SK-N-SH treated with all-trans-retinoic acid at 6 μM for 48 hours (cell line): ENCODE measurements at regions not wholly inside any gene's neighbourhood (a gene's known extent, or its start where the extent isn't known, plus 50 kb on each side); places are given as distances from the start of the nearest gene placed in this dataset.
A peak's percentile ranks its signal among the peaks of the same experiment; 100 is the strongest.

ENCODE experiments used
- ATAC-seq: fragments of 200-7000 bp; cut with Tn5 transposase; 3 replicates; pipeline ENCODE4 v1.9.1; 2020; ENCODE audit warnings: mild to moderate bottlenecking, moderate library complexity
- ARNTL ChIP-seq: fragments of 450-650 bp; formaldehyde crosslinking; IDR thresholded peaks from 2 replicates; pipeline ENCODE4 v1.5.0; 2020; ENCODE audit warnings: low read depth, mild to moderate bottlenecking, moderate library complexity, borderline replicate concordance
- BACH2 ChIP-seq: fragments of 250-450 bp; sonication (Bioruptor Pico); IDR thresholded peaks from 2 replicates; pipeline ENCODE4 v1.9.0; 2021; ENCODE audit warnings: mild to moderate bottlenecking, borderline replicate concordance
- CSDC2 ChIP-seq: fragments of 250-450 bp; sonication (Bioruptor Pico); IDR thresholded peaks from 2 replicates; pipeline ENCODE4 v1.5.0; 2020; ENCODE audit warnings: mild to moderate bottlenecking, moderate library complexity
- ESRRG ChIP-seq: fragments of 250-450 bp; sonication (Bioruptor Pico); IDR thresholded peaks from 2 replicates; pipeline ENCODE4 v1.6.1; 2021; ENCODE audit warnings: mild to moderate bottlenecking
- GLIS3 ChIP-seq: fragments of 250-450 bp; sonication (Bioruptor Pico); IDR thresholded peaks from 2 replicates; pipeline ENCODE4 v1.5.0; 2020; ENCODE audit warnings: mild to moderate bottlenecking, moderate library complexity
- ISL1 ChIP-seq: fragments of 250-450 bp; sonication (Bioruptor Pico); IDR thresholded peaks from 2 replicates; pipeline ENCODE4 v2.1.2; 2022; ENCODE audit warnings: mild to moderate bottlenecking, moderate library complexity
- PPARA ChIP-seq: fragments of 250-450 bp; sonication (Bioruptor Pico); IDR thresholded peaks from 2 replicates; pipeline ENCODE4 v1.5.0; 2020; ENCODE audit warnings: mild to moderate bottlenecking, borderline replicate concordance
- RARB ChIP-seq: fragments of 250-450 bp; sonication (Bioruptor Pico); IDR thresholded peaks from 2 replicates; pipeline ENCODE4 v1.8.0; 2021; ENCODE audit warnings: mild to moderate bottlenecking, moderate library complexity
- SNAI2 ChIP-seq: fragments of 250-450 bp; sonication (Bioruptor Pico); IDR thresholded peaks from 2 replicates; pipeline ENCODE4 v1.5.0; 2020; ENCODE audit warnings: mild to moderate bottlenecking, moderate library complexity
- TCF4 ChIP-seq: fragments of 250-450 bp; sonication (Bioruptor Pico); IDR thresholded peaks from 2 replicates; pipeline ENCODE4 v1.8.0; 2021; ENCODE audit warnings: mild to moderate bottlenecking, moderate library complexity, borderline replicate concordance
- ZC3H10 ChIP-seq: fragments of 250-450 bp; sonication (Bioruptor Pico); IDR thresholded peaks from 2 replicates; pipeline ENCODE4 v1.5.1; 2021; ENCODE audit warnings: mild to moderate bottlenecking, moderate library complexity
- ZFP3 ChIP-seq: fragments of 250-450 bp; sonication (Bioruptor Pico); IDR thresholded peaks from 2 replicates; pipeline ENCODE4 v1.5.0; 2020; ENCODE audit warnings: mild to moderate bottlenecking, moderate library complexity
- ZFP30 ChIP-seq: fragments of 450-650 bp; formaldehyde crosslinking; IDR thresholded peaks from 2 replicates; pipeline ENCODE4 v1.5.0; 2022; ENCODE audit warnings: mild to moderate bottlenecking, moderate library complexity
- ZNF565 ChIP-seq: fragments of 450-650 bp; formaldehyde crosslinking; conservative IDR thresholded peaks from 2 replicates; pipeline ENCODE4 v1.5.0; 2020; ENCODE audit warnings: low read depth, mild to moderate bottlenecking, moderate library complexity
- ZNF70 ChIP-seq: fragments of 450-650 bp; formaldehyde crosslinking; IDR thresholded peaks from 2 replicates; pipeline ENCODE4 v1.5.0; 2020; ENCODE audit warnings: mild to moderate bottlenecking, moderate library complexity
- TF ChIP-seq, protein P1 (sequence below): fragments of 250-450 bp; sonication (Bioruptor Pico); IDR thresholded peaks from 2 replicates; pipeline ENCODE4 v1.5.1; 2021; ENCODE audit warnings: mild to moderate bottlenecking, moderate library complexity
- TF ChIP-seq, protein P2 (sequence below): fragments of 250-450 bp; sonication (Bioruptor Pico); IDR thresholded peaks from 2 replicates; pipeline ENCODE4 v1.5.0; 2020; ENCODE audit warnings: mild to moderate bottlenecking, moderate library complexity
- TF ChIP-seq, protein P3 (sequence below): fragments of 250-450 bp; sonication (Bioruptor Pico); IDR thresholded peaks from 2 replicates; pipeline ENCODE4 v1.8.0; 2021; ENCODE audit warnings: low read depth, mild to moderate bottlenecking, moderate library complexity, borderline replicate concordance
- TF ChIP-seq, protein P4 (sequence below): fragments of 250-450 bp; sonication (Bioruptor Pico); IDR thresholded peaks from 2 replicates; pipeline ENCODE4 v1.5.1; 2020; ENCODE audit warnings: low read depth, mild to moderate bottlenecking, moderate library complexity

DNA sequence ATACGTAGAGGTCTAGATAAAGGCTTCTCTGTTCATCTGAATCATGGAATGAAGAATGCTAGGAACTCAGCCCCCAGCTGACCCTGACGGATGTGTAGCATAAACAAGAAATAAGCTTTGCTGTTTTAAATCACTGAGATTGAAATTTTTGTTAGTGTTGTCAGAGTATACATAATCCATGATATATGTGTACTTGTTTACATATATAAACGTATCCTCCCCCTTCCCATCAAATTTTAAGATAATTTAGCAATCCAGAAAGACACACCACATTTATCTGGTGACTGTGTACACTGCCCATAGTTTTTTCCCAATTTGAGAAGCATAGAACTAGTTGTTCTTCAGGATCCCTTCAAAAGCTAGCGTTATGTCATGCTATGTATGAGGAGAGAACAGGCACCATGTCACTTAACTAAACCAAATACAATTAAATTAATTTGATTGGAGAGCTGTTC, 80.8 kb upstream of the OSMR start:
- peak; percentile 74 for ATAC-seq
- TF ChIP-seq SNAI2 (no peak), ARNTL (CRISPR knock-in tag) (no peak), ISL1 (CRISPR knock-in tag) (no peak), CSDC2 (CRISPR knock-in tag) (no peak), ZC3H10 (CRISPR knock-in tag) (no peak), ZNF70 (CRISPR knock-in tag) (no peak), RARB (CRISPR knock-in tag) (no peak), ZFP30 (CRISPR knock-in tag) (no peak), GLIS3 (CRISPR knock-in tag) (no peak), BACH2 (CRISPR knock-in tag) (no peak), ZFP3 (CRISPR knock-in tag) (no peak), PPARA (CRISPR knock-in tag) (no peak), ZNF565 (CRISPR knock-in tag) (no peak), TCF4 (CRISPR knock-in tag) (no peak)
- TF ChIP-seq, protein P1, sequence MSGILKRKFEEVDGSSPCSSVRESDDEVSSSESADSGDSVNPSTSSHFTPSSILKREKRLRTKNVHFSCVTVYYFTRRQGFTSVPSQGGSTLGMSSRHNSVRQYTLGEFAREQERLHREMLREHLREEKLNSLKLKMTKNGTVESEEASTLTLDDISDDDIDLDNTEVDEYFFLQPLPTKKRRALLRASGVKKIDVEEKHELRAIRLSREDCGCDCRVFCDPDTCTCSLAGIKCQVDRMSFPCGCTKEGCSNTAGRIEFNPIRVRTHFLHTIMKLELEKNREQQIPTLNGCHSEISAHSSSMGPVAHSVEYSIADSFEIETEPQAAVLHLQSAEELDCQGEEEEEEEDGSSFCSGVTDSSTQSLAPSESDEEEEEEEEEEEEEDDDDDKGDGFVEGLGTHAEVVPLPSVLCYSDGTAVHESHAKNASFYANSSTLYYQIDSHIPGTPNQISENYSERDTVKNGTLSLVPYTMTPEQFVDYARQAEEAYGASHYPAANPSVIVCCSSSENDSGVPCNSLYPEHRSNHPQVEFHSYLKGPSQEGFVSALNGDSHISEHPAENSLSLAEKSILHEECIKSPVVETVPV: no peak
- TF ChIP-seq, protein P2, sequence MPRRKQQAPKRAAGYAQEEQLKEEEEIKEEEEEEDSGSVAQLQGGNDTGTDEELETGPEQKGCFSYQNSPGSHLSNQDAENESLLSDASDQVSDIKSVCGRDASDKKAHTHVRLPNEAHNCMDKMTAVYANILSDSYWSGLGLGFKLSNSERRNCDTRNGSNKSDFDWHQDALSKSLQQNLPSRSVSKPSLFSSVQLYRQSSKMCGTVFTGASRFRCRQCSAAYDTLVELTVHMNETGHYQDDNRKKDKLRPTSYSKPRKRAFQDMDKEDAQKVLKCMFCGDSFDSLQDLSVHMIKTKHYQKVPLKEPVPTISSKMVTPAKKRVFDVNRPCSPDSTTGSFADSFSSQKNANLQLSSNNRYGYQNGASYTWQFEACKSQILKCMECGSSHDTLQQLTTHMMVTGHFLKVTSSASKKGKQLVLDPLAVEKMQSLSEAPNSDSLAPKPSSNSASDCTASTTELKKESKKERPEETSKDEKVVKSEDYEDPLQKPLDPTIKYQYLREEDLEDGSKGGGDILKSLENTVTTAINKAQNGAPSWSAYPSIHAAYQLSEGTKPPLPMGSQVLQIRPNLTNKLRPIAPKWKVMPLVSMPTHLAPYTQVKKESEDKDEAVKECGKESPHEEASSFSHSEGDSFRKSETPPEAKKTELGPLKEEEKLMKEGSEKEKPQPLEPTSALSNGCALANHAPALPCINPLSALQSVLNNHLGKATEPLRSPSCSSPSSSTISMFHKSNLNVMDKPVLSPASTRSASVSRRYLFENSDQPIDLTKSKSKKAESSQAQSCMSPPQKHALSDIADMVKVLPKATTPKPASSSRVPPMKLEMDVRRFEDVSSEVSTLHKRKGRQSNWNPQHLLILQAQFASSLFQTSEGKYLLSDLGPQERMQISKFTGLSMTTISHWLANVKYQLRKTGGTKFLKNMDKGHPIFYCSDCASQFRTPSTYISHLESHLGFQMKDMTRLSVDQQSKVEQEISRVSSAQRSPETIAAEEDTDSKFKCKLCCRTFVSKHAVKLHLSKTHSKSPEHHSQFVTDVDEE (CRISPR knock-in tag): no peak
- TF ChIP-seq, protein P3, sequence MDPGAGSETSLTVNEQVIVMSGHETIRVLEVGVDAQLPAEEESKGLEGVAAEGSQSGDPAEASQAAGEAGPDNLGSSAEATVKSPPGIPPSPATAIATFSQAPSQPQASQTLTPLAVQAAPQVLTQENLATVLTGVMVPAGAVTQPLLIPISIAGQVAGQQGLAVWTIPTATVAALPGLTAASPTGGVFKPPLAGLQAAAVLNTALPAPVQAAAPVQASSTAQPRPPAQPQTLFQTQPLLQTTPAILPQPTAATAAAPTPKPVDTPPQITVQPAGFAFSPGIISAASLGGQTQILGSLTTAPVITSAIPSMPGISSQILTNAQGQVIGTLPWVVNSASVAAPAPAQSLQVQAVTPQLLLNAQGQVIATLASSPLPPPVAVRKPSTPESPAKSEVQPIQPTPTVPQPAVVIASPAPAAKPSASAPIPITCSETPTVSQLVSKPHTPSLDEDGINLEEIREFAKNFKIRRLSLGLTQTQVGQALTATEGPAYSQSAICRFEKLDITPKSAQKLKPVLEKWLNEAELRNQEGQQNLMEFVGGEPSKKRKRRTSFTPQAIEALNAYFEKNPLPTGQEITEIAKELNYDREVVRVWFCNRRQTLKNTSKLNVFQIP: no peak
- TF ChIP-seq, protein P4, sequence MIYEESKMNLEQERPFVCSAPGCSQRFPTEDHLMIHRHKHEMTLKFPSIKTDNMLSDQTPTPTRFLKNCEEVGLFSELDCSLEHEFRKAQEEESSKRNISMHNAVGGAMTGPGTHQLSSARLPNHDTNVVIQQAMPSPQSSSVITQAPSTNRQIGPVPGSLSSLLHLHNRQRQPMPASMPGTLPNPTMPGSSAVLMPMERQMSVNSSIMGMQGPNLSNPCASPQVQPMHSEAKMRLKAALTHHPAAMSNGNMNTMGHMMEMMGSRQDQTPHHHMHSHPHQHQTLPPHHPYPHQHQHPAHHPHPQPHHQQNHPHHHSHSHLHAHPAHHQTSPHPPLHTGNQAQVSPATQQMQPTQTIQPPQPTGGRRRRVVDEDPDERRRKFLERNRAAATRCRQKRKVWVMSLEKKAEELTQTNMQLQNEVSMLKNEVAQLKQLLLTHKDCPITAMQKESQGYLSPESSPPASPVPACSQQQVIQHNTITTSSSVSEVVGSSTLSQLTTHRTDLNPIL (CRISPR knock-in tag): no peak
- TF ChIP-seq, all 23 proteins: peak for 0

DNA sequence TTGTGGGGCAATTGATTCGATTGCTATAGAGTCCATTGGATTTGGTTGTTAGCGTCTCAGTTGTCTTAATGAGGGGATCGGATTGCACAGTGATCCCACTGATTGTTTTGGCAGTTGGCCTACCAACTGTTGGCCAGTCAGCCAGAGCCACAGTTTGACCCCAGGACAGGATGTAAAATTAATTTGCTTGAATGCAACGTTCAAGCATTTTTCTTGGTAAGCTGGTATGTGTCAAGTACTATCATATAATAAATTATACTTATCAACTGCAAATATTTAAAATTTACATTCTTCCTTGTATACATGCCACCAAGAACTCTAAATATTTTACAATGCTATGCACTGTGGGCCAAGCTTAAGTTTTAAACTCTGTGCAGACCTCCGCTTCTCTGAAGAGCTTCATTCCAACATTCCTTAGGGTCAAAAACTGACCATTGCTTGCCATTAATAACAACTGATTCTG, 80.4 kb upstream of the OSMR start:
- peak; percentile 84 for ATAC-seq

More for the DNA sequence above, 80.4 kb upstream of the OSMR start:
- TF ChIP-seq, protein P2 (CRISPR knock-in tag): no peak
- no peak for TF ChIP-seq RARB (CRISPR knock-in tag)
- no peak for TF ChIP-seq TCF4 (CRISPR knock-in tag)
- no peak for TF ChIP-seq ZNF565 (CRISPR knock-in tag)
- no peak for TF ChIP-seq ESRRG (CRISPR knock-in tag)
- peak; percentile 63 for TF ChIP-seq ISL1 (CRISPR knock-in tag)
